Sigmoid colon (tissue), 4 donors: ENCODE measurements at regions not wholly inside any gene's neighbourhood (a gene's known extent, or its start where the extent isn't known, plus 50 kb on each side); places are given as distances from the start of the nearest gene placed in this dataset.

Experiments
- CTCF ChIP-seq, 4 experiments: fragments of 450-650 bp in 3 of 4; fragments of 200-600 bp in 1 of 4; IDR thresholded peaks; one replicate each; pipeline ENCODE4 v1.5.1; 2016 to 2019; ENCODE audit warnings: antibody characterized with exemption in 4 of 4, mild to moderate bottlenecking in 3 of 4, moderate library complexity in 2 of 4
- EP300 ChIP-seq, 4 donors: sonication (generic); formaldehyde crosslinking; IDR thresholded peaks; one replicate each; pipeline ENCODE4 v1.6.1; 2017; ENCODE audit warnings: antibody characterized with exemption in 4 of 4
- POLR2A ChIP-seq, 2 donors: fragments of 450-650 bp; IDR thresholded peaks; one replicate each; pipeline ENCODE4 v1.6.1; 2016; ENCODE audit warnings: antibody characterized with exemption in 2 of 2, mild to moderate bottlenecking in 2 of 2, moderate library complexity in 2 of 2

GRCh38 chr18:29164020-29164706 lies 987.2 kb upstream of the CDH2 start:
- TF ChIP-seq CTCF (IDR thresholded peaks at IDR 0.05) (no peak), EP300 (IDR thresholded peaks at IDR 0.05) (peak in 1 of 4 donors; percentile 13), POLR2A (IDR thresholded peaks at IDR 0.05) (no peak)
